H1 (cell line): ENCODE measurements at regions not wholly inside any gene's neighbourhood (a gene's known extent, or its start where the extent isn't known, plus 50 kb on each side); places are given as distances from the start of the nearest gene placed in this dataset.

ENCODE experiments used
- ATF3 ChIP-seq: IDR thresholded peaks from 2 replicates; pipeline ENCODE4 v1.6.1; 2011; ENCODE audit warnings: low read depth, mild to moderate bottlenecking, low read length; ENCODE audit not compliant: insufficient read depth
- CBX5 ChIP-seq: fragments of 300-800, 300-1000 bp; sonication (generic); IDR thresholded peaks from 2 replicates; pipeline ENCODE4 v1.7.1; 2016; ENCODE audit warnings: antibody characterized with exemption, low read length, low read depth
- CHD1 ChIP-seq: IDR thresholded peaks from 2 replicates; pipeline ENCODE4 v1.6.1; 2012; ENCODE audit warnings: low read depth, low read length, improper control_type of control experiment
- CHD2 ChIP-seq: IDR thresholded peaks from 2 replicates; pipeline ENCODE4 v1.6.1; 2012; ENCODE audit warnings: low read length, improper control_type of control experiment
- CHD7 ChIP-seq: fragments of 300-600 bp; sonication (generic); IDR thresholded peaks from 2 replicates; pipeline ENCODE4 v1.7.1; 2012; ENCODE audit warnings: low read length, moderate library complexity, mild to moderate bottlenecking, inconsistent platforms; ENCODE audit not compliant: insufficient replicate concordance
- CREB1 ChIP-seq: IDR thresholded peaks from 2 replicates; pipeline ENCODE4 v1.6.1; 2012; ENCODE audit warnings: inconsistent platforms
- GTF2F1 ChIP-seq: IDR thresholded peaks from 2 replicates; pipeline ENCODE4 v1.6.1; 2012; ENCODE audit warnings: low read depth, low read length, improper control_type of control experiment, borderline replicate concordance
- HDAC2 ChIP-seq, 2 experiments: fragments of 300-600 bp in 1 of 2; sonication (generic) in 1 of 2; IDR thresholded peaks; 2 replicates each; pipeline ENCODE4 v1.6.1; 2011 to 2012; ENCODE audit warnings: low read depth in 2 of 2, low read length in 2 of 2, mild to moderate bottlenecking in 2 of 2, moderate library complexity in 2 of 2, borderline replicate concordance in 1 of 2, inconsistent platforms in 1 of 2
- MAX ChIP-seq: IDR thresholded peaks from 2 replicates; pipeline ENCODE4 v1.6.1; 2012; ENCODE audit warnings: inconsistent platforms
- RXRA ChIP-seq: IDR thresholded peaks from 2 replicates; pipeline ENCODE4 v1.6.1; 2011; ENCODE audit warnings: low read depth, mild to moderate bottlenecking, low read length, moderate library complexity; ENCODE audit not compliant: insufficient read depth
- SUZ12 ChIP-seq: fragments of 200-600 bp; sonication (generic); IDR thresholded peaks from 2 replicates; pipeline ENCODE4 v1.6.1; 2012; ENCODE audit warnings: mild to moderate bottlenecking, inconsistent platforms, low read length, moderate library complexity, mixed read lengths
- TCF12 ChIP-seq: IDR thresholded peaks from 2 replicates; pipeline ENCODE4 v1.6.1; 2011; ENCODE audit warnings: low read depth, mild to moderate bottlenecking, low read length

- TF ChIP-seq CHD7: no peak
- TF ChIP-seq ATF3: no peak
- no peak for TF ChIP-seq CHD1
- no peak for TF ChIP-seq CREB1
- no peak for TF ChIP-seq GTF2F1
- no peak for TF ChIP-seq TCF12
- no peak for TF ChIP-seq HDAC2 (IDR thresholded peaks at IDR 0.05; ENCODE audit: borderline replicate concordance in 1 of 2, low read depth in 2 of 2, low read length in 2 of 2)
- no peak for TF ChIP-seq CBX5
- TF ChIP-seq SUZ12: no peak
- no peak for TF ChIP-seq MAX
- no peak for TF ChIP-seq RXRA
- no peak for TF ChIP-seq CHD2
Measured at GRCh38 chr1:58405660-58406059, 140.9 kb downstream of the OMA1 start (continued).
